ENCODE measurements at regions not wholly inside any gene's neighbourhood (a gene's known extent, or its start where the extent isn't known, plus 50 kb on each side); places are given as distances from the start of the nearest gene placed in this dataset.

DNA sequence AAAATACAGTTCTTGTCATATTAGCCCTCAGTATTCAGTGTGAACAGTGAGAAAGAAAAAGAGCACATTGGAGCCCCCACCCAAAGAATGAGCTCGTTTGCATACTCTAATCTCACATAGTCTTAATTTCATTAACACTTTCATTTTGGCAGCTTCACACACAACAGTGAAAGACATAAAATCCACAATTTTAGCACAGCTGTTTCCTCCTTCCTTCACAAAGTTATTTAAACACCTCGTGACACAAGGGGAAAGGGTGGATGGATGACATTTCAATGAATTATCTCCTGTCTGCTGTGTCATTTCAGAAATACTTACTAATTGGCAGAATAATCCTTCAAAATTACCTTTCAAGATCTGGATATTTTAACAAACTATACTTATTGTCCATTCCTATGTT is 299.3 kb downstream of the KCNJ2 start:
- TF ChIP-seq, protein P1, sequence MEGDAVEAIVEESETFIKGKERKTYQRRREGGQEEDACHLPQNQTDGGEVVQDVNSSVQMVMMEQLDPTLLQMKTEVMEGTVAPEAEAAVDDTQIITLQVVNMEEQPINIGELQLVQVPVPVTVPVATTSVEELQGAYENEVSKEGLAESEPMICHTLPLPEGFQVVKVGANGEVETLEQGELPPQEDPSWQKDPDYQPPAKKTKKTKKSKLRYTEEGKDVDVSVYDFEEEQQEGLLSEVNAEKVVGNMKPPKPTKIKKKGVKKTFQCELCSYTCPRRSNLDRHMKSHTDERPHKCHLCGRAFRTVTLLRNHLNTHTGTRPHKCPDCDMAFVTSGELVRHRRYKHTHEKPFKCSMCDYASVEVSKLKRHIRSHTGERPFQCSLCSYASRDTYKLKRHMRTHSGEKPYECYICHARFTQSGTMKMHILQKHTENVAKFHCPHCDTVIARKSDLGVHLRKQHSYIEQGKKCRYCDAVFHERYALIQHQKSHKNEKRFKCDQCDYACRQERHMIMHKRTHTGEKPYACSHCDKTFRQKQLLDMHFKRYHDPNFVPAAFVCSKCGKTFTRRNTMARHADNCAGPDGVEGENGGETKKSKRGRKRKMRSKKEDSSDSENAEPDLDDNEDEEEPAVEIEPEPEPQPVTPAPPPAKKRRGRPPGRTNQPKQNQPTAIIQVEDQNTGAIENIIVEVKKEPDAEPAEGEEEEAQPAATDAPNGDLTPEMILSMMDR (IDR thresholded peaks at IDR 0.05; ENCODE audit: control insufficient read depth, extremely low read depth, insufficient read depth), result no peak
- DNase-seq (ENCODE audit: low read depth), result no peak
- no peak overlapping the region for H3K4me3 ChIP-seq (ENCODE audit: low read depth, low read length)

DNA sequence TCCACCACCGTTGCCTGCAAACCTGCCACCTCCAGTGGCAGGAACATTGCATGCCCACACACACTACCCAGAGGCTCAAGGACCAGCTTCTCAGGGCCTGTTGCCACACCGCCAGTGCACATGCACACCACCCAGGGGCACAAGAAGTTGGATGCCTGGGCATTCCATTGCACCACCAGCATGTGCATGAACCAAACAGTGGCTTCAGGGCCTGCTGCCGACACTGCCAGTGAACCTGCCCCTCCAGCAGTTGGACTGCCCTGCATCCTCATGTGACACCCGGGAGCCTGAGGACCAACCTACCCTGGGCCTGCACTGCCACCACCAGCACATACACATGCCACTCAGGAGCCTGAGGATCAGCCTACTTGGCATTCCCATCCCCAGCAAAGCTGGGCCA is 303.7 kb downstream of the KCNJ2 start:
- no peak overlapping the region for H3K4me3 ChIP-seq (ENCODE audit: low read depth, low read length)
- no peak for DNase-seq (ENCODE audit: low read depth)
- TF ChIP-seq, protein P1 (IDR thresholded peaks at IDR 0.05; ENCODE audit: control insufficient read depth, extremely low read depth, insufficient read depth), result no peak

DNA sequence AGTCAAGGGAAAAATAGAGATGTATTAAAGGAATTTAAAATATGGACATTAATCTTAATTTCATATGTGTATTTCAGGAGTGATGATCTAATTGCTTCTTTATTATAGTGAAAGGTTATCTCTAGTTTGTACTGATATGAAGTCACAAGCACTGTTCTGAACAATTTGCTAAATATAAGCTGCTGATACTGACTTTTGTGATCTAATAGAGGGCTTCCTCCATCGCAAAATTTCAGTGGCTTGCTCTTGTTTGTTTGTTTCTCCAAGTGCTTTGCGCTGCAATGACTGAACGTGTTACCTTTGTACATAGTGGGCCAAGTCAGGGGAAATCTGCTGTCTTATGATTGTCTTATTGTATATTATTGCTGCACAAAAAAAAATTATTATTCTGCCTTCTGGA is 307.0 kb downstream of the KCNJ2 start:
- DNase-seq (ENCODE audit: low read depth), result no peak
- TF ChIP-seq, protein P1 (IDR thresholded peaks at IDR 0.05; ENCODE audit: control insufficient read depth, extremely low read depth, insufficient read depth), result no peak
- H3K4me3 ChIP-seq (ENCODE audit: low read depth, low read length), result no peak overlapping the region

DNA sequence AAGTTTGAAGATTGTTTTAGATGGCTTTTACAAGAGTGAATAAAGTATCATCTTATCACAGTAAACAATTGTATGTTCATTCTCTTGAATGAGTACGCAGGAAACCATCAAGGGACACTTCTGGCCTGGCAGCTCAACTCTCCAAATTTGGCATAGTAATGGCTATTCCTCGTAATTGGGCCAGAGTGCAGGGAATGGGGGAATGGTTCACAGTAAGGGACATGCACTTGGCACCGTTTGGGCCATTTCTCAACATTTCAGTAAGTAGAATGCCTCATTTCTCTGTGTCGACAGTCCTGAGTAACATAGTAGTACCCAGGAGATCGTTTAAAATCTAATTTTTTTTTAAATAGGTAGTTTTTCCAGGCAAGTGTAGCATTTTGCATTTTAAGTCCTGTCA is 309.6 kb downstream of the KCNJ2 start:
- H3K4me3 ChIP-seq (ENCODE audit: low read depth, low read length), result no peak overlapping the region
- TF ChIP-seq, protein P1 (IDR thresholded peaks at IDR 0.05; ENCODE audit: control insufficient read depth, extremely low read depth, insufficient read depth), result no peak
- DNase-seq (ENCODE audit: low read depth), result no peak

DNA sequence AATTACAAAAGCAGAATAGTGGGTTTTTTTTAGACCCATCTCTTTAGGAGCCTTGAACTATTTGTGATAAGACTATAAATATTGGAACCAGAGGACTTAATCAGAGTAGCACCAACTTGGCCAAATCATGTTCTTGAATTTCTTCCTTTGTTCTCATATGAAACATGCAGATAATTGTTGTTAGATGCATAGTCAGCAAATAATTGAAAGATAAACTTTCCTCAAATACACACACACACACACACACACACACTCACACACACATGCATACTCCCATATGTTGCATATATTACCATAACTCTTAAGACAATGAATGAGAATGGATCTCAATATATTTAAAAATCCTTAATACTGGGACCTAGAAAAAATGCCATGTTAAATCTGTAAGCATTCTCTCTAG is 310.4 kb downstream of the KCNJ2 start:
- DNase-seq (ENCODE audit: low read depth), result no peak
- TF ChIP-seq, protein P1 (IDR thresholded peaks at IDR 0.05; ENCODE audit: control insufficient read depth, extremely low read depth, insufficient read depth), result no peak
- H3K4me3 ChIP-seq (ENCODE audit: low read depth, low read length), result no peak overlapping the region

DNA sequence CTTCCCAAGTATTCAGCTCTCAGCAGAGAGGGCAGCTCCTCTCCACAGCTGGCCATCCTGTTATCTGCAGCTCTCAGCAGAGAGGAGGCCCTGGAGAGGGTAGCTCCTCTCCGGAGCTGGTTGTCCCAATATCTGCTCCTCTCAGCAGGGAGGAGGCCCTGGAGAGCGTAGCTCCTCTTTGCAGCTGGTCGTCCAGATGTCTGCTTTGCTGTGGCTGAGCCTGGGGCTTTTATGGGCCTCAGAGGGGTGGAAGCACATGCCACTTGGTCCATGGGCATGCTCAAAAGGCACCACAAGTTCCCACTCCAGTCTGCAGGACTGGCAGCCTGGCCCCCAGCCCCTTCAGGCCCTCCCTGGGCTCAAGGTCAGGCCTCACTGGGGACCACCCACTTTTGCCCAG is 314.3 kb downstream of the KCNJ2 start:
- TF ChIP-seq, protein P1 (IDR thresholded peaks at IDR 0.05; ENCODE audit: control insufficient read depth, extremely low read depth, insufficient read depth), result no peak
- H3K4me3 ChIP-seq (ENCODE audit: low read depth, low read length), result no peak overlapping the region
- no peak for DNase-seq (ENCODE audit: low read depth)

DNA sequence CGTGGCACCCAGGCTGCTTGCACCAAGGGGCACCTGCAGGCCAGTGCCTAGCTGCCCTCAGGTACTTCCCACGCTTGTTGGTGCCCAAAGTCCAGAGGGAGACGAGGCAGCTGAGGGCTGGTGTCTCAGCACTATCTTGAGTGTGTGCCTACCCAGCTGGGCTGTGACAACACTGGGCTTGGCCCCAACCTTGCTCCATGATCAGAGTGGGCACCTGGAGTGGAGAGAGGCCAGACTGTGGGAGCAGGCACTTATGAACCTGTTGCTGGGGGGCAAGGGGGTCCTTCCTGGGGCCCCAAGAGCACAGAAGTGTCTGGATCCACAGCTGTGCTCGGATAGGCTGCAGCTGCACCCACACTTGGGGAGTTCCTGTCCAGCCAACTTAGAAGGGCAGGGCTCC is 314.7 kb downstream of the KCNJ2 start:
- no peak overlapping the region for H3K4me3 ChIP-seq (ENCODE audit: low read depth, low read length)
- TF ChIP-seq, protein P1 (IDR thresholded peaks at IDR 0.05; ENCODE audit: control insufficient read depth, extremely low read depth, insufficient read depth), result no peak
- DNase-seq (ENCODE audit: low read depth), result no peak

Data from LNCaP clone FGC (cell line).